ENCODE measurements at regions not wholly inside any gene's neighbourhood (a gene's known extent, or its start where the extent isn't known, plus 50 kb on each side); places are given as distances from the start of the nearest gene placed in this dataset.

DNA sequence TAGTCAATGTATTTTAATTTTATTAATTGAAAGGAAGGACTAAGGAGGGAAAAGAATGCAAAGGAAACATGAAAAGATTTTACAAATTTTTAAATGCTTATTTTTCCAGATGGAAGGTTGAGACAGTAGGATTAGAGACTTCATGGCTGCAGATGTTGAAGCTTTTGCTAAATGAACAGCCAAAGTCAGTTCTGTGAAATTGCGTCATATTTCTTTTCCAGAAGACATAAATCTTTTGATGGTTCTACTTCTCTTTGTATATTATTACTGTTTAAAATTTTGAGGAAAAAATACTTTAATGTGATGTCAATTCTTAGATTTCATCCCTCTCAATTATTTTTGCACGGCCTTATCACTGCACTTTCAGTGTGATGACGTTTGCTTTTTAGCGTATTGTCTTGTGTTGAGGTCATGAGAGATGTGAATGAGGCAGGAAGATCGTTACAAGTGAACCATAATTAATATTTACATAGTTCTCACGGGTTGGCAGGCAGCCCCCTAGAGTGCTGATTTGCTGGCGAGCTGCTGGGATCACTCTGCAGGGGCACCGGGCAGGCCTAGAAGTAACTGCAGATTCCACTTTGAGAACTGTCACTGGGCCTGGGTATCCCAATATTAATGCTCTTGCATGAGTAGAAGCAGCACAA is 158.1 kb downstream of the TBXT start:
- no peak for DNase-seq (ENCODE audit: low spot score)

DNA sequence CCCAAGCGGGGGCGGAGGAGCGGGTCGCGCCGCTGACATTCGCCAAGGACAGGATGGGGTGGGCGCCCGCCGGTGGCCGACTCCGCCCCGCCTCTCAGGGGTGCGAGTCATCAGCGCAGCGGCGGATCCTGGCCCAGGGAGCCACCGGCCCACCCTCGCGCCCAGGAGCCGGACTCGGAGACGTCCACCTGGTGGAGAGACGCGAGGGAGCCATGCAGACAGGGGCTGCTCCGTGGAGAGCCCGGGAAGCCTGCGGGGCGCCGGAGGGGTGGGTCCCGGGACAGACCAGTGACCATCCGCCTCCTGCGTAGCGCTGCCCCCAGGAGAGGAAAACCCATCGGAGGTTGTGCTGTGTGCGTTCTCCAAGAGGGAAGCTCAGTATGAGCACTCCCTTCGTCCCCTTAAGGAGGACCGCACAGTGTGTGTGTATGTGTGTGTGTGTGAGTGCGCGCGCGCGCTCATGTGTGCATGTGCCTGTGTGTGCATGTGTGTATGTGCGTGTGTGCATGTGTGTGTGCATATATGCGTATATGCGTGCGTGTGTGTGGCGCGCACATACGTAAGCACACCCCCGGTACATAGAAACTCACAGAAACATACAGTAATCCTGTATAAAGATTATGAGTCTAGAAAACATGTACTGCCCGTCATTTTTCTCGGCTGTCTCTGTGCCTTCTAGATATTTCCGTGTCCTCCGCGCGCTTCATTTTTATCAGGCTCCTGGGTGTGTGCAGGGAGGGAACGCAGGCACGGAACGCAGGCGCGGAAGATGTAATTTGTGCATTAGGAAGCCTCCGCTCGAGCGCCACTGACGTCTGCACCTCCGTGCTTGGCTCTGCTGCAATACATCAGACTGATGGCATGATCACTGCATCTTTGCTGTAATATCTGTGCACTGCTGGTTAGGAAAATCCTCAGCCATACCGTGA is 158.9 kb downstream of the TBXT start:
- DNase-seq (ENCODE audit: low spot score) = no peak

DNA sequence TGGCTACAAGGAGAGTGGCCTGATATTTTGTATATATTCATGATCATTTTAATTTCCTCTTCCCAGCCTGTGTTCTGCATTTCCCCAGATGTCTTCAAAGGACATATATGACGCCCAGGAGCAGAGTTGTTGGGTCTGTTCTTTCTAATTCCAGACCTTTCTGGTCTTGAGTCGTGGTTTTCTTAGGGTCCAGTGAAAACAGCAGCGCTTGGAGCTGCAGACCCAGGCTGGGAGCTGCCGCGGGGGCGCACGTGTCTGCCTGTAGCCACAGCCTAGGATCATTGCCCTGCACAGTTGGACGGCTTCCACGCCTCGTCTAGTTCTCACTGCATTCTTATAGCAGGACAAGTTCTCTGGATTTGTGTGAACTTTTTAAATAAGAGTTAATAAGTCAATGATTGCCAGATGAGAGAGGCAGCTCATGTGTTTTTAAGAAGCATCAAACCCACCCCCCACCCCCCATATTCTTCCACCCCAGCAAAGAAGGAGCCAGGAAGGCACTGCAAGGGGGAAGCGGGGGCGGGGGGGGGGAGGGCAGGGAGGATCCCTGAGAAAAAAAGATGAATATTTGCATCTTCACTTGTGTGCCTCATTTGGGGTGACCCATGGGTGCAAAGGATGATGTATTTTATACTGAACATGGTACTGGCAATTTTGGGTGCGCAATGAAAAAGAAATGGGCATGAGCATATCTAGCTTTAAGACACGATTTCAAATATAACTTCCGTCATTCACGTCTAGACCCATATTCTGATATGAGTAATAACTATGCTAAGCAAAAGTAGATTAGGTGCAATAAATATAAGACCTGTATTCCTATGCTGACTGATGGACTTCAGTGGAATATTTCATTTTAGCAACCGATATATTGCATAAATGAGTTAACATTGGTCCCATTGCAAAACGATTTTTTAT is 160.0 kb downstream of the TBXT start:
- no peak for DNase-seq (ENCODE audit: low spot score)

DNA sequence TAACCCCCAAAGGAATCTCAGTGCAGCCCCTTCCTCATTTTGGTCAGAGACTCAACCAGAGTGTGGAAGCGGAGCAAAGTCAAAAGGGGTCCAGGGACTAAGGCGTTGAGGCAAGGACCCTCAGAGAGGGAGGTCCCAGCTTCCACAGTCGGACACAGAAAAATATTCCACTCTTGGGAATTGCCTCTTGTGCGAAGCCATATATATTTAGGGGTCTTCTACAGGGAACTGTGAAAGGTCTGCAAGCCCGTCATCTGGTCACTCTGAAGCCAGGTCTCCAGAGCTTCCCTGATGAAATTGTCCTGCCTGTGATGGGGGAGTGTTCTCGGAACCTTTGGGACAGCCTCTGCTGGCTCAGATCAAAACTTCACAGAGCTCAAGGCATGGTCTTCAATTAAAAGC is 160.8 kb downstream of the TBXT start:
- DNase-seq (ENCODE audit: low spot score) = no peak

DNA sequence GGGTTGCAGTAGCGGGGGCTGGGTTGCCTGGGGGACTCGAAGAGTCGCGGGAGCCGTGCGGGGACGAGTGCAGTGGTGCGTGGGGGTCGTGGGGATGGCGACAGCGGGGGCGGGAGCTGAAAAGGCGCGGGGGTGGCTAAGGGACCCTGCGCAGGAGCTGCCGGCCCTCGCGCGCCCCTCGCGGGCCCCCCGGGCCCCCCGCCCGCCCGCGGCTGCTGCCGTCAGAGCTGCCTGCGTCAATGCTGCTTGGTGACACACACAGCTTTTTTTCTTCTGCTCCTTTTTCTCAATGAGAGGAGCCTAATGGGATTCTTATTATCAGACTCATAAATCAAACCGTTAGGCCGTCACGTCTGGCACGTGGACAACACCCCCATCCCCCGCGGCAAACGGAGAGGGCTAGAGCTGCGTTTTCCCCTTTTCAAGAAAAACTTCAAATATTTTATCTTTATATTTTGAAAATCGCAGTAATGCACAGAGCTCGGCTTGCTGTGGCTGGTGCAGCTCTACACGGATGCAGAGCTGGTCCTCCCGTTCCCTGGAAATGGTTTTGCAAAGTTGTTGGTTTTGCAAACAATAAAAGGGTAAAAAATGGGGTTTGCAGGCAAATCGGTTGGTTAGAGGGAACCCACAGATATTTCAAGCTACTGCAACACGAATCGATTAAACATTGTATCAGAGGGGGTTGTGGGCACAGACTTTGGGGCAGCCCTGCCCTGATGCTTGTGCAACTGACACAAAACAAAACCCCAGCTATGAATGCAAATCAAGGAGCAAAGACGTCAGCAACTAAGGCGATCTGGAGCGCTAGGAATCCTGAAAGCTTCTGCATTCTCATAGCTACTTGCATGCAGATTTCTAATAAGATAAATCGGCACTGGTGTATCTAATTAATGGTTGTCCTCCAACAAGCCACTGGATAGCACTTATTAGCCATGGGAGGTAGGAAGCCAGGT is 161.4 kb downstream of the TBXT start:
- DNase-seq (ENCODE audit: low spot score) = peak; percentile 47

DNA sequence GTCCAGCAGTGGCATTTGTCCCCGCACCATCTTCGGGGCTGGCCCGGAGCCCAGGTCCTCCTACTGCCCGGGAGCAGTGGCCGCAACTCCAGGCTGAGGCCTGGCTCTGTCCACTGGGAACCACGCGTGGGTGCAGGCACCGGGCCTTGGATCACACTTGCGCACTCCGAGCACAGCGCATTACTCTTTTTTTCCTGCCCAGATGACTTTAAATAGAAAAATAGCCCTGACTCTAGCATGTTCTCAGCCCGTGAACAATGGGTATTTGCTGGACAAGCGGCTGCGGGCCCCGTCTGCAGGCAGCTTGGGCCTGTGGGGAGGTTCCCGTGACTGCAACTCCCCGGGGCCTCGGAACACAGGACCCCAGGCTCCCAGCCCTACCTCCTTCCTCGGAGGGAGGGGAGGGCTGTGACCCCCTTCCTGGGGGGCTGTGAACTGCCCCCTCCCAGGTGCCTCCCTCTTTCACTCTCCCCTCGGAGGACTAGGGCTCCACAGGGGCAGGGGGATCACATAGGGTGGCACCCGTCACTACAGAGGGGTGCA is 162.2 kb downstream of the TBXT start:
- no peak for DNase-seq (ENCODE audit: low spot score)

DNA sequence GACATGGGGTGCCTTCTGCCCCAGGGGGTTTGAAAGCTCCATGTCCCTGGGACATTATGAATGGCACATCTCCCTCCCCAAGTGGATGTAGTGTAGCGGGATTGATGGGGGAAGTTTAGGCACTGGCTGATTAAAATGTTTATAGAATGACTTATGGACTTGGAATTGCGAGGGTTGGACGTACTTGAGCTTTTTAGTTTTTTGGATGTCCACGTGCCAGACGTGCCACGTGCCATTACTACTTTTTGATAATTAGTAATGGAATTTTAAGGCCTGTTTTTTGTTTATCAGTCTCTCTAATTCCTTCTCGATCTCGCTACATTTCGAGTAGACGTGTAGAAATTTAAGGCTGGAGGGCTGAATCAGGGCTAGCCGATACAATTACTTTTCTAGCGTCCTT is 162.8 kb downstream of the TBXT start:
- no peak for DNase-seq (ENCODE audit: low spot score)

DNA sequence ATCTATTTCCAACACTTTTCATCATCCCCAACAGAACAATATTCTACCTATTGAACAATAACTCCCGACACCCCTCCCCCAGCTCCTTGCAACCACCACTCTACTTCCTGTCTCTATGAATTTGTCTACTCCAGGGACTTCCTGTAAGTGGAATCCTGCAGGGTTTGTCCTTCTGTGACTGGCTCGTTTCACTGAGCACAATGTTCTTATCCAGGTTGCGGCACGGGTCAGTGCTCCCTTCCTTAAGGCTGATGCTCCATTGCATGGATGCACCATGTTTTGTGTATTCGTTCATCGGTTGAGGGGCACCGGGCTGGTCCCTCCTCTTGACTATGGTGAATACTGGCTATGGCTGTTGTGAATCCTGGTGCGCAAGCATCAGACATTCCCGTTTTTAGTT is 163.2 kb downstream of the TBXT start:
- DNase-seq (ENCODE audit: low spot score) = no peak

GRCh38 chr6:166003569-166003968 is 164.1 kb downstream of the TBXT start:
- no peak for DNase-seq (ENCODE audit: low spot score)

DNA sequence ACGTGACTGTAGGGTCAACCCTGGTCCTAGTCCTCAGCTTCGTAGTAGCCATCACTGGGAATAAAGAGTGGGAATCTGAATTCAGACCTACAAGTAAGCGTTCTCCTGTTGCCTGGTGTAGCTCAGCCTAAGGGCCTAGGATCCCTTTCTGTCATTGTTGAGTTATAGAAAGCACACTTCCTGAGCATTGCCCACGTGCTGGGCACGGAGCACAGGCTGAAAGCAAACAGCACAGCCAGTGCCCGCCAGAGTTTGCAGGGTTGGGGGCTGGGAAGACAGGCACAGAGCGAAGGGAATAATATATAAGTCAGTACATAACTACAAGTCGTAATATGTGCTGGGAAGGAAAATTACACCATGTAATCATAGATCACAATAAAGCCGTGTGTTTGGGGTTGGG is 166.3 kb downstream of the TBXT start:
- no peak for DNase-seq (ENCODE audit: low spot score)

DNA sequence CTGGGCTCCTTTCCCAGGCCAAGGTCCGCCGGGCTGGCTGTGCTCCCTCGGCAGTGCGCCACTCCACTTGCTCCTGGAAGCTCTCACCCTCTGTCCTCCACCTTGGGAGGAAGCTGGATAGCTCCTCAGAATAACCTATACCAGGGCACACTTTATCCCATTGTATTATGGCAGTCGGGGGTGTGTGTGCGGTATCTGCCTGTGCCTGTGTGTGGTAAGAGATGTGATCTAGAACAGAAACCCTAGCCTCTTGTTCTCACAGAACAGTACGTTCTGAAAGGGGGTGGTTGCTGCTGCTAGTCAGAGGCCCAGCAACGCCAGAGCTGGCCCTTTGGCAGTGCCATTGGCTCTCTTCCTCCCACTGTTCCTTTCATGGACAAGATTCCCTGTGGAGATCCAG is 168.4 kb downstream of the TBXT start:
- DNase-seq (ENCODE audit: low spot score) = no peak

GRCh38 chr6:165998072-165998471 is 169.6 kb downstream of the TBXT start:
- DNase-seq (ENCODE audit: low spot score) = no peak

DNA sequence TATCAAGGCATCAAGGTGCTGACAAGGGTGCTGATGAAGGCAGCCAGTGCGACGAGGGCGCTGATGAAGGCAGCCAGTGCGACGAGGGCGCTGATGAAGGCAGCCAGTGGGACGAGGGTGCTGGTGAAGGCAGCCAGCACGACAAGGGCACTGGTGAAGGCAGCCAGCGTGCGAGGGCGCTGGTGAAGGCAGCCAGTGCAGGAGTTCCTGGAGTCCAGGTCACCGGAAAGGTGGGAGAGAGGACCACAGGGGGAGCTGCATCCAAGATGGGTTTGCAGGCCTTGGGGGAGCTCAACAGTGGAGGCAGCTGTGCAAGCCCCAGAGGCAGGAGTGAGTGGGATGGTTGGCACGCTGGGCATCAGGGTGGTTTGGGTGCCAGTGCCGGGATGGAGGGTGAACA is 176.3 kb downstream of the TBXT start:
- no peak for DNase-seq (ENCODE audit: low spot score)

- no peak for DNase-seq (ENCODE audit: low spot score)
These were observed 177.4 kb downstream of the TBXT start for GRCh38 chr6:165990216-165990615.

- DNase-seq (ENCODE audit: low spot score) = no peak
These were observed 178.7 kb downstream of the TBXT start for GRCh38 chr6:165988757-165989456.

- no peak for DNase-seq (ENCODE audit: low spot score)
These were observed 179.3 kb downstream of the TBXT start for GRCh38 chr6:165988302-165988756.

DNA sequence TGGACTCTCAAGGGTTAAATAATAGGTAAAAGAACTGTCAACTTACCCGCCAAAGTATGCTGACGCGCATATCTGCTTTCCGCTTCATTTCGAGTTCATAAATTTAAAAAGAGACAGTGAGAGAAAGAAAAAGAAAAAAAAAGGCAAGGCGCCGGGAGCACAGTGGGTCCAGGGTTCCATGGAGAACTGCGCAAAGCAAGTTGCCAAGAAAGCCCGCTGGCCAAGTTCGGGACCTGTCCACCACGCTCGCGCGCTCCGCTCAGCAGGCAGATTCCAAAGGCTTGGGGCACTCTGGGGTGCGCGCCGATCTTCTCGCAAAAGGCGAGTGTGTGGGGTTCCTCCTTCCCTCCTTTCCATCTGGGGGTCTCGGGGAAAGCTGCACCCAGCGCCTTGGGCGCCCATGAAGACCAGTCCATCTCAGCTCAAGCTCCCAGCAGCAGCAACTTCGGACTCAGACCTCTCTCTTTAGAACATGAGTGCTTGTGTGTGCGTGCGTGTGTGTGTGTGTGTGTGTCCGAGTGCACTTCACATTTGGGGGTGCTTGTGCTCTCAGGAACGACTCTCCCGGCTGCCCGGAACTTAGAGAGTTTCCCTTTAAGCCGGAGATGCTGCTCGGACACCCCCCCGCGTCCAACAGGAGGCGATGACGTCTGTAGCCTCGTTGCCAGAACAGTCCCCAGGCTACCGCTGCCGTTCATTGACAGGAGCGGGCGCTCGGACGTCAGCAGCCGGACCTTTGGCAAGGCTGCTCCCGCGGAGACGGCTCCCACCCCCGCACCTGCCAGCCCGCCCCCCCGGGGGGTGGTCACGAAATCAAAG is 180.0 kb downstream of the TBXT start:
- peak; percentile 58 for DNase-seq (ENCODE audit: low spot score)

GRCh38 chr6:165986914-165987482 is 180.7 kb downstream of the TBXT start:
- DNase-seq (ENCODE audit: low spot score) = no peak

All from H4 (cell line).